HG03432 (cell line): ENCODE measurements at regions not wholly inside any gene's neighbourhood (a gene's known extent, or its start where the extent isn't known, plus 50 kb on each side); places are given as distances from the start of the nearest gene placed in this dataset.

ENCODE experiments used
- ATAC-seq: cut with Tn5 transposase; IDR thresholded peaks from one replicate; pipeline ENCODE4 v1.9.1; 2021; ENCODE audit warnings: mild to moderate bottlenecking, moderate library complexity; ENCODE audit not compliant: unreplicated experiment

- no peak for ATAC-seq
Measured at GRCh38 chr21:35672313-35672712, 388.0 kb downstream of the SETD4 start.

GRCh38 chr21:35664683-35665082, 395.6 kb downstream of the SETD4 start:
- ATAC-seq: peak; percentile 70

DNA sequence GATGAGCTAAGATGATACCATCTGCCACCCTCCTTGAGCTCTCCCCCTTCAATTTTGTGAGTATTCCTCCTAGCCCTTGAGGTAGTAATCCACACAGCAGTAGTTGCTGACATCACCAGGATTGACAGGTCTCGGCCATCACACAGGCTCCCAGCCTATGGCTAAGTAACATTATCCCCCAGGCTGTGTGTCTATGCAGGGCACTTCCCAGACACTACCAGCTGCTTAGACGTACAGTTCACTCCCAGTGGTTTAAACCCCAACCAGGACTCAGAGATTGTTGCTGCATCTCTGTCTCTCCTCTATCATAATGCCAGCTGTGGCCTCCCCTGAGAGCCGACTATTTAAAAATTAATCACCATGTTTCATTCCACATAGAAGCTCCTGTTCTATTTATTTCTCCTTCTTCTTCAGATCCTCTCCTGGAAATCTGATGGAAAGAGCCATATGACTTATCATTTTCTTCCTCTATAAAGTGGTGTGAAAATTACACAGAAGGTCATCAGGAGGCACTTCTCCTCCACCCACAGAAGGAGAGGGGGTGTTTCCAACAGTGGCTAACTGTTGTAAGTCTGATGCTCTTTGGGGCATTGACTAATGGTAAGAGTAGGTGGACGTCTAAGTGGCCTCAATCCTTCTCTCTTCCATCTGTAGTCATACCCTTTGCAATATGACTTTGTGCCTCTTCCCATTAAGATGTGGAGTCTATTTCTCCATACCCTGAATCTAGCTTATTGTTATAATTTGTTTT, 396.3 kb downstream of the SETD4 start:
- no peak for ATAC-seq

DNA sequence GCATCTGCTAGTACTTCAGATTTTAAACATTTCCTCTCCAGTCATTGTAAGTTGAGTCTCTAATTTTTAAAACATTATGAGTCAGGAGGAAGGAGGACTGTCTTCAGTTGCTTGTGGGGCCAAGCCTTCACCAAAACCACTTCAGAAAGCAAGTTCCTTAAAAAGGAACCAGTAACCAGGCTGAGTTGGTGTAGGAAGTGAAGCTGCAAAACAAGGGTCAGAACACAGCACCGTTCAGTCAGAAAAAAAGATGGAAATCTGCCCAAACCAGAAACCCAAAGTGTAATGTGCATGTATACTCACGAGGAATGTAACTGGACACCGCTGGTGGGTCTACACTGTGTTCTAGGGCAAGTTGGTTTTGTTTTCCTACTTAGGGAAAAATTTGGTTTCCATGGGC, 402.1 kb downstream of the SETD4 start:
- ATAC-seq: no peak

- no peak for ATAC-seq
Measured at GRCh38 chr21:35652872-35653271, 407.5 kb downstream of the SETD4 start.

DNA sequence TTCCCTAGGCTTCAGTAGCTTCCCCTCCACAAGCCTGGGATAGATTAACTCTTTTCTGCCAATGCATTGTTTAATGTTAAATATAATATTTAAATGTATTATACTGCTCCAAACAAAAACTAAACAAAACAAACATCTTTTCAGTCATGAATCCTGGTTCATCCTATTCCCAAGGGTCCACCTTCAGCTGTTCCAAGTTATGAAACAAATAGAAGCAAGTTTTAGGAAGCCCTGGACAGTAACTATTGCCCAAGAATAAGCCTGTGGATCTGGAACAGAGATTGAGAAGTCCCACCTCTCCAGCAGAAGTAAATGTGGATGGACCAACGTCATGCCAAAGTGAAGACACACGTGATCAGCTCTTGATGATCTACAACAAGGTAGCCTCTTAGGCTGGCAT, 408.1 kb downstream of the SETD4 start:
- no peak for ATAC-seq

GRCh38 chr21:35651196-35651595, 409.1 kb downstream of the SETD4 start:
- no peak for ATAC-seq

DNA sequence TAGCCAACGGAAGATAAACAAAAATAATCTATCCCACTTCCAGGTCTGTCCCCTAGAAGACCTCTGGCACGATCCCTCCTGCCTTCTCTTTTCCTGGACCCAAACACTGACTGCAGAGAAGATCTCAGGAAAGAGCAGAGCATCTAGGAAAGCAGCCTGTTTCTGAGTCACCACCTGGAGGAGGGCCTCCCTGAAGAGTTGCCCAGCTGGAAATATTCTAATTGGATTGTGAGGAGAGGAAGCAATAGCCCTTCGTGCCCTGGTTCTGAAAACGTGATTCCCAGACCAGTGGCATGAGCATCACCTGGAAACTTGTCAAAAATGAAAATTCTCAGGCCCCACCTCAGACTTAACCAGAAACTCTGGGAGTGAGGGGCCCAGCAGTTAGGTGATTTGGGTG, 411.1 kb downstream of the SETD4 start:
- ATAC-seq: no peak

DNA sequence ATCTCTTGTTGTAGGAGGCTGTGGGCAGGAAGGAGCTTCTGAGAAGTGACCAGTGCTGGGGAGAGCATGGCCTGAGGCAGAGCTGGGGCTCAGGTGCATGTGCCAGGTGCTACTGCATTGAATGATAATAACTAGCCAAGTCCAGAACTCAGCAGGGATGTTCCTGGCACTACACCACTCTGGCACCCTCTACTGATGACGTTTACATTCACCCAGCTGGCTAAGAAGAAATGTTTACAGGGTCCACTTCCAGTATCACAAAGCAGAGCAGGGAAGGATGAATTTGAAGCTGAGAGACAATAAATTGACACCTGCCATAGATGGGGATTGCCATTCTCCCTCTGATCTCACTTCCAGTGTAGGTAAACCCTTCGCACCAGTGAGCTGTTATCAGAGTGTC, 411.8 kb downstream of the SETD4 start:
- no peak for ATAC-seq

- no peak for ATAC-seq
Measured at GRCh38 chr21:35646606-35647005, 413.7 kb downstream of the SETD4 start.

- ATAC-seq: no peak
Measured at GRCh38 chr21:35645991-35646390, 414.3 kb downstream of the SETD4 start.

DNA sequence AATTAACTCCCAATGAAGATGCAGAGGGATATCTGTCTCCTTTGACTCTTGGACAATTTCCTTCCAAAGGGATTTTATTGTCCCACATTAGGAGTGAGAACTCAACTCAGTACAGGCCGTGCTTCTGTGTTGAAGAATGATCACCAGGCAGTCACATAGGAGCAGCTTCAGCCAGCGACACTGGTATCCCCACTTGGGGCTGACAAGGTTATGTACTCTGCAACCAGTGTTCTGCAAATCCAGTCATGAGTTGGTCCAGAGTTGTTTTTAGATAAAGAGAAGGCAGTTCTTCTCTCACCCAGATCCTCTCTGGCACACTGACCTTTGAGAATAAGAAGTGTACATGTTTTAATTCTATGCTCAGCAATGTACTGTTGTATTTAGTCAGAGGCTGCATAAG, 415.8 kb downstream of the SETD4 start:
- ATAC-seq: no peak

GRCh38 chr21:35643176-35643575, 417.1 kb downstream of the SETD4 start:
- ATAC-seq: no peak

- ATAC-seq: no peak
Measured at GRCh38 chr21:35641271-35642016, 418.9 kb downstream of the SETD4 start.

- no peak for ATAC-seq
Measured at GRCh38 chr21:35637431-35637830, 422.9 kb downstream of the SETD4 start.

DNA sequence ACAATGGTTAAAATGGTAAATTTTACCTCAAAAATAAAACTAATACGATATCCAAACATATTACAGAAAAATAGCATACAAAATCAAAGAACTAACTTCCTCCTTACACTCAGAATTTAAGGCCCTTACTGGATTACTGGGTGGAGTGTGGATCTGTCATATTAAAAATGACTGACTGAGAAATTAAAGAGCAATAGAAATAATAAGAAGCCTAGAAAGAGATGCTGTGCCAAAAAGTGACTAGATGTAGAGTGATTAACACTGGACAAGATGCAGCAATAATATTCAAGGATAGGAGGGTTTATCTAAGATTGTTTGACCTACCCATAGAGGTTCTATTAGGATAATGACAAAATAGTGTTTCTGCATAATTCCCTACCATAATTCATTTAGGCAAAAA, 424.3 kb downstream of the SETD4 start:
- no peak for ATAC-seq

DNA sequence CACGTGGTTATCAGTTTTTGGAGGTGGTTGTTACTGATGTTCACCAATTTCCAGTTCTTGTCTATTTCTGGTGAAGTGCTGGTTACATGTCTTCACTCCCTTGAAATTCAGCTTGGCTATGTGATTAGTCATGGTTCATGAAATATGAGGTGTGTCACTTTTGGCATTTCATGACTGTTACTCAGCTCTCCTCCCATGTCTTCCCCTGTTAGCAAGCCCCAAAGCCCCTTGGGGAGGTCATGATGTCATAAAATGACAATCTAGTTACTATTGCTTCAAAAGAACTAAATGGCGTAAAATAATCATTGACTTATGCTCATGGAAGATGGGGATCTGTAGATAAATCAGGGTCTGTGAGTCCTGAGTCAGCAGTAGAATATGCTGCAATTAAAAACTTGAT, 425.1 kb downstream of the SETD4 start:
- ATAC-seq: no peak

DNA sequence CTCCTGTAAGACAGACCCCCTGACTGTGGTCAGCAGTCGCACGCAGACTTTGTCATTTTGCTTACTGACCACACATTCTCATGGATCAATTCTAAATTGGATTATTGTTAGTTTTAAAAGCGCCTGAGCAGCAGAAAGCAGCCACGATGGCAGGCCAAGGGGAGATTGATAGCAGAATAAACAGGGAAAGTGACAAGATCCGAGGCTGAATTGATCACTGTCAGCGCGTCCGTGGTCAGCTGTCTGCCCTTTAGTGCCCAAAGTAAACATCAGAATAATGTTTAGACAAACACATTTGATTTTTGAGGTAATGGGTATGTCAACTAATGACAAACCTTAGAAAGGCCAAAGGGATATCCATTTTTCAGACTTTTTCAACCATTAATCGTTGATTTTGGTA, 426.8 kb downstream of the SETD4 start:
- no peak for ATAC-seq

DNA sequence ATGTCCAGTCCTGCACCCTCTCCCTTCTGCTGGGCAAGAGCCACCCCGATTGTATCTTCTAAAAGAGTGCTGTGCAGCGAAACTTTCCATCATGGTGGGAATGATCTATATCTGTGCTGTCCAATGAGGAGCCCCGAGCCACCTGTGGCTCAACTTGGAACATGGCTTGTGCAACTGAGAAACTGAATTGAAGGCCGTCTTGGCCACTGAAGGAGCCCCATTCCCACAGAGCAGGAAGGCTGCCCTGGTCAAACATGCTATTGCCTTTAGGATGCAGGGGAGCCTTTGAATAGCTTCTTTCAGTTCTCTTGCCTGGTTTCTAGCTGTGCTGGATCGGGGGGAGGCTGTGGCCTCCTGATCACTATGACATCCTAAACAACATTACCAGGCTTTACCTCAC, 427.6 kb downstream of the SETD4 start:
- no peak for ATAC-seq

DNA sequence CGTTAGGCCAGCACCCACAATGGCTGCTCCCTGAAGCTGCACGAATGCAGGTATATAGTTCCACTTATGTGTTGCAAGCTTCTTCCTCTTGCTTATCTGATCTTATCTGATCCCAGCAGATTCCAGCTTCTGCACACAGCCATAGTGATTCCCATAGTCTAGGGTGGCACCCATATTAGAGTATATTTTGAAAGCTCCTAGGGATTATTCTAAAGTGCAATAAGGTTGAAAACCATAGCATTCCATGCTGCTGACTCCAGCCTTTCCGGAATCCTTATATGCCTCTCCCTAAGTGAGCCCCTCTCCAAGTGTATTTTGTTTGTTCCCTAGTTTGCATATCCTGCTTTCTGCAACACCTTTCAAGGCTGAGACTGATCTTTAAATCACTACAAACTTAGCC, 432.0 kb downstream of the SETD4 start:
- no peak for ATAC-seq

DNA sequence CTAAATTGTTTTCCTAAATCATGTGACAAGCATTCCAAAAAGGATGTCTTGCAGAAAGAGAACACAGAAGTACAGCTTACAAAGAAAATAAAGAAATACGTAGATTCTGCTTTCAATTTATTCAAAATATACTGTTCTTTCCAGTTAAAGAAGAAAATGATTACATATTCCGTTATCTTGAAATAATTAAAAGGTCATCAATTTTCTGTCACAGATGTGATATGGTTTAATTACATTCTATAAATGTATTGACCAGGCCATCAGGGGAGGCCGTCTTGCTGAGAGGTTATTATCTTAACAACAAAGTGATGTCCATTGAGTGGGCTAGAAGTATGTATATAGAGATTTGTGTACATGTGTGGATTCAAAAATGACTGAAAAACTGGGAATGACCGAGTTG, 432.9 kb downstream of the SETD4 start:
- ATAC-seq: no peak

DNA sequence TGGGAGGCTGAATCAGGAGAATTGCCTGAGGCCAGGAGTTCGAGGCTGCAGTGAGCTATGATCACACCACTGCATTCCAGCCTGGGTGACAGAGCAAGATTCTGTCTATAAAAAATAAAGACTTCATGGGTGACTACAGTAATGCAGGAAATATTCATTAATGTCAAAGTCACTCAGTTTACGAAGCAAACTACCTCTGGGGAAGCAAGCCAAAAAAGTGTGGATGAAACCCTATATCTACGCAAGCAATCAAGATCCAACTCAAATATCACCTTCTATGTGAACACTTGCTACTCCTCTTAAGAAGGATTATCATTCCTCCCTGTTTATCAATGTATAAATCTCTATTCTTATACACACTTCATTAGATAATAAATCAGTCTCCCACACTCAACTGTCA, 434.8 kb downstream of the SETD4 start:
- no peak for ATAC-seq

DNA sequence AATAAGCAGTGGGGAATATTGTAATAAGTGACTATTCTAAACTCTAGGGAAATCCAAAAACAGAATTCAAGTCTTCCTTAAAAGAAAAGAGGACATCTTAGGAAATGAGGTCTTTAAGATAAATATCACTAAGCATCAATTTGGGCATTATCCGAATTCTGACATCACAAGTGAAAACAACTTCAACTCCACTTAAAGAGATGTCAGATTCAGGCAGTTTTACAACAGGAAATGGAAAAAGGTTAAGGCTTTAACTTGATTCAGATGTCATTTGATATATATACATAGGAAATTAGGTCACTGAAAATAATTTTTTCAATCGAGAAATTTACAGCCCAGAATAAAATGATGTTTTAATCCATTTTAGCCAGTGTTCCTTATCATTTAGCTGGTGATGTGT, 435.4 kb downstream of the SETD4 start:
- no peak for ATAC-seq
